ENCODE measurements at regions not wholly inside any gene's neighbourhood (a gene's known extent, or its start where the extent isn't known, plus 50 kb on each side); places are given as distances from the start of the nearest gene placed in this dataset.

DNA sequence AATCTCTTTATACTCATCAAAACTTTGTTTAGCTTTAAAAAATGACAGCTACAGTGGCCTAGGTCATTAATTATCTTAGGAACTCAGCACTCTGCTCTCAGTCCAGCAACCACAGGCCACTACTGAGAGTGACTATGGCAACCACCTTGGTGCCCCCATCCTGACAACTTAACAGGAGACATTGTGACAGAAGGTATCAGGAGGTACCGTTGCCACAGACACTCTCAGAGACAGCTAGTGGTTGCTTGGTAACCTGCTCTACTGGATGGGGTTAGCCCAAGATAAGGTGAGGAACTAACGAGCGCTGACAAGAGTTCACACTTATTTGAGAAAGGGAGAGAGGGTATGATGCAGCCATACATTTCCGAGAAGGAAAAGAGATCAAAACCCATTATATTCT is 76.1 kb upstream of the TFAP2D start:
- DNase-seq (ENCODE audit: low spot score) = no peak

DNA sequence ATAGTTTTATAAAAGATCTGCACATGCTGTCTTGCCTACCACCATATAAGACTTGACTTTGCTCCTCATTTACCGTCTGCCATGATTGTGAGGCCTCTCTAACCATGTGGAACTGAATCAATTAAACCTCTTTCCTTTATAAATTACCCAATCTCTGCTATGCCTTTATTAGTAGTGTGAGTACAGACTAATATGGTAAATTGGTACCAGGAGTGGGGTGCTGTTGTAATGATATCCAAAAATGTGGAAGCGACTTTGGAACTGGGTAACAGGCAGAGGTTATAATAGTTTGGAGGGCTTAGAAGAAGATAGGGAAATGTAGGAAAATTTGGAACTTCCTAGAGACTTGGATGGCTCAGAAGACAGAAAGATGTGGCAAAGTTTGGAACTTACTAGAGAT is 64.2 kb upstream of the TFAP2D start:
- DNase-seq (ENCODE audit: low spot score) = no peak

DNA sequence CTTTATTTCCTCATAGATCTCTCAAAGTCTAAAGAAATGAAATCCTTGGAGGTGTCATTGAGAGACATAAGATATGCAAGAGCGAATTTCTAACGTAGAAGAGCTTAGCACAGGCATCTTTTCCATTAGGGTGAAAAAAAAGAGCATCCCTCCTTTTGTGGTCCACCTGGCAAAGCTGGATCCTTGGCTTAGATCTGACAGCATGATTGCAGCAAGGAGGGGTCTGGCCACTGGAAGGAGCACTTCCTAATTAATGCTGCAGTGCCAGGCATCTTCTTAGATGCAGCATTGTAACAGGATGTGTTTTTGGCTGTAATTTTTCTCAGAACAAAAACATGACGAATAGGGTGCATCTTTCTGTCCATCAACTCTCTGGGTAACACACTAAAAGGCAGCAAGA is 60.1 kb upstream of the TFAP2D start:
- DNase-seq (ENCODE audit: low spot score) = no peak

DNA sequence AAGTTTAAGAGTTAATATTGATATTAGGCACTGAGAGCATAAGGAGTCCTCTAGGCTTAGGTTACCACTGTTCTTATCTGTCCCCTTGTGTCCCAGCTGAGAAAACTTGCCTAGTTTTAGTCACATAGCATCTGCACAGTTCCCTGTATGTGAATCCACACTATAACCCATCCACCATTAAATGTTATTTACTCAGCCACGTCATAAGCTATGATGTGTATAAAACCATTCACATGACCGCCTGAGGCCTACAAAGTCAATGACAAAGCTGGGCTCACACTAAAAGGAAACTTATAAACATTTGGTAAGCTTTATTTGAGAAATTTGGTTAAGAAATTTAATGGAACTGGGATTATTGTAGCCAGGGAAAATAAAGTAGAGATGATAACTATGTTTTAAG is 59.2 kb upstream of the TFAP2D start:
- no peak for DNase-seq (ENCODE audit: low spot score)

DNA sequence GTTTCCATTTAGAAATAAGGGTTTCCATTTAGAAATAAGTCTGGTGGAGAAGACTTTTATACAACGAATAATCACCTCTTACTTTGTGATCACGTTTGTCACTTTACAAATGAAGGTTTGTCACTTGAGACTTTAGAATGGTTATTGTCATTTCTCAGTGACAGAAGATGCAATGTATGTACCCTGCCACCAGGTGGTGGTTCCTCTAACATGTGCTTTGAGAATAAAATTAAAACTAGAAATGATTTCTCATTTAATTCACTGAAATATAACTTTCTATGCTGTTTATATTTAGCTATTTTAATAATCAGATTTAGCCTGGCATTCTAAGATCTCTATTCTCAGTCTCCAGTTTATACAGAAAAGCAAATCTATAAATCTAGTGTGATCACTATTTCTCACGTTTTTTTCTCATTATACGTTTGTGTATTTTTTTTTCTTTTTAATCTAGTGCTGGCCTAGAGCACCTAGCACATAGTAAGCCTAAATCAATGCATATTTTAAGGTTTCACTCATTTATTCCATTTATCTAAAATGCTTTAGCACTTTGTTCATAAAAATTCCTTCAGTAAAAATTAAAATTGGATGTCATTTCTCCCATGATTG is 57.4 kb upstream of the TFAP2D start:
- no peak for DNase-seq (ENCODE audit: low spot score)

DNA sequence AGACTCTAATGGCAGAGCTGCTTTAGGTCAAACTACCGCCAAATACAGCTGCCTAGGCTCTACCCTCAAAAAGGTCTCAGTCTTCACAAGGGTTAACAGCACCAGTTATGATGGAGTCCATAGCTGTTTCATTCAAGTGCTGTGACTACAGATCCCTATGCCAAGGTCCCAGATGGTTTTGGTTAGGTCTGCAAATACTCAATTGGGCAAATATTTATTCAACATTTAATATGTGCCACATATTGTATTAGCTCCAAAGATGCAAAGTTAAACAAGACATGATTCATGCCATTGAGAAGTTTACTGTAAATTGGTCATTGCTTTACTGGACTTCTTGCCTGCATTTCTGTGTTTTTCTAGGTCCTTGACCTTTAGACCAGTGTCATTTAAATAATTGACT is 55.8 kb upstream of the TFAP2D start:
- no peak for DNase-seq (ENCODE audit: low spot score)

DNA sequence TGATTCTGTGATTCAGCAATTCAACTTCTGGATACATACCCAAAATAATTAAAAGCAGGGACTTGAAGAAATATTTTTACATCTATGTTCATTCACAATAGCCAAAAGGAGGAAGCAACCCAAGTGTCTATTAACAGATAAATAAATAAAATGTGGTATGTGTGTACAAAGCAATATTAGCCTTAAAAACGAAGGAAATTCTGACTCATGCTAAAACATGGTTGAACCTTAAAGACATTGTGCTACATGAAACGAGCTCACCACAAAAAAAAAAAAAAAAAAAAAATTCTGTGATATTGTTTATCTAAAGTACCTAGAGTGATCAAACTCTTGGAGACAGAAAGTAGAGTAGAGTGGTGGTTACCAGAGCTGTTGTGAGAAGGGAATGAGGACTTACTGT is 54.8 kb upstream of the TFAP2D start:
- DNase-seq (ENCODE audit: low spot score) = no peak

DNA sequence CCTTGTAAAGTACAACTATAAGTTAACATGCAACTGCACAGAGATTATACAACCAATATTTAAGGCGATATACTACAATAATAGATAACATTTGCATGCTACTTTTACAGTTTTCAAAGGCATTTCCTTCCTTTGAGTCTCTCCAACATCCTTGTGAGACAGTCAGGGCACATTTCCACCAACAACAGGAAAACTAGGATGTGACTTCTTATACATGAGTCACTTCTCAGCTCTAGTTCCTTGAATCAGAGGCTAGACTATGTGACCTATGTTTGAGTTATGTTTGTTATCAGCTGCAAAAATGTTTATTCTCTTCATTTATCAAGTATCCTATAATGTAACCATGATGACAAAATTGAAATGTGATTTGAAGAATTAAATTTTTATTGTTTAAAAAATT is 51.7 kb upstream of the TFAP2D start:
- no peak for DNase-seq (ENCODE audit: low spot score)
